ENCODE measurements at regions not wholly inside any gene's neighbourhood (a gene's known extent, or its start where the extent isn't known, plus 50 kb on each side); places are given as distances from the start of the nearest gene placed in this dataset.

DNA sequence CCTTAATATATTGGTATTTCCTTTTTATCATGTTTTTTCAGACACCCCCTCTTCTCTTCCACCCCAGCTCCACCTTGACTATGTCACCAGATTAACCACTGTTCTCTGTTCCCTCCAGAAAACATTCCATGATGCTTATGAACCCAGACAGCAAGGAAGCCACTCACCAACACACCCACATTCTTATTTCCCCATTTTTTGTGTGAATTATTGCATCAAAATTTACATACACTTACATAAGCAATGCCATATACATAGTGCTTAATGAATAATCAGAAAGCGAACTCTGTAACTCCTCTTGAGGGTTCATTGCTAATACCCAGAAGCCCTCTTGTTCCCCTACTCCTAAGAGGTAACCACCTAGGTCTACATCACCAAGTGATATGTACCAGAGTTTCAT is 182.3 kb upstream of the CDYL start:
- TF ChIP-seq EZH2 (IDR thresholded peaks at IDR 0.05) (no peak), POLR2AphosphoS5 (IDR thresholded peaks at IDR 0.05; ENCODE audit: borderline replicate concordance, low read depth, low read length) (no peak)

Measured in SK-N-MC (cell line).